Parathyroid adenoma (tissue), 2 donors: ENCODE measurements at regions not wholly inside any gene's neighbourhood (a gene's known extent, or its start where the extent isn't known, plus 50 kb on each side); places are given as distances from the start of the nearest gene placed in this dataset.

Source experiments
- H2AFZ ChIP-seq: fragments of 300-600 bp; sonication (generic); one replicate; pipeline ENCODE4 v1.7.0; 2017; ENCODE audit warnings: antibody characterized with exemption, mild to moderate bottlenecking
- H3K27ac ChIP-seq: fragments of 300-600 bp; sonication (generic); one replicate; pipeline ENCODE4 v1.7.0; 2017
- H3K27me3 ChIP-seq: fragments of 300-600 bp; sonication (generic); one replicate; pipeline ENCODE4 v1.7.0; 2017; ENCODE audit warnings: low read length; ENCODE audit not compliant: control insufficient read depth, insufficient read depth
- H3K36me3 ChIP-seq: fragments of 300-600 bp; sonication (generic); one replicate; pipeline ENCODE4 v1.7.0; 2017; ENCODE audit warnings: low read length; ENCODE audit not compliant: control insufficient read depth, insufficient read depth
- H3K4me1 ChIP-seq: fragments of 300-600 bp; sonication (generic); one replicate; pipeline ENCODE4 v1.7.0; 2017; ENCODE audit warnings: control low read depth
- H3K4me2 ChIP-seq: fragments of 300-600 bp; sonication (generic); one replicate; pipeline ENCODE4 v1.7.0; 2017; ENCODE audit warnings: low read length
- H3K4me3 ChIP-seq: fragments of 300-600 bp; sonication (generic); one replicate; pipeline ENCODE4 v1.7.0; 2017; ENCODE audit warnings: low read depth, low read length
- H3K79me2 ChIP-seq: fragments of 300-600 bp; sonication (generic); one replicate; pipeline ENCODE4 v1.7.0; 2017; ENCODE audit warnings: control low read depth
- H3K9ac ChIP-seq: fragments of 300-600 bp; sonication (generic); one replicate; pipeline ENCODE4 v1.7.0; 2017; ENCODE audit warnings: mild to moderate bottlenecking
- H3K9me3 ChIP-seq: fragments of 300-600 bp; sonication (generic); one replicate; pipeline ENCODE4 v1.7.0; 2017; ENCODE audit warnings: low read length; ENCODE audit not compliant: control insufficient read depth
- TF ChIP-seq, protein P1 (sequence below): fragments of 300-600 bp; sonication (generic); IDR thresholded peaks from one replicate; pipeline ENCODE4 v1.7.0; 2017; ENCODE audit warnings: antibody characterized with exemption, mild to moderate bottlenecking
- donor health status: primary hyperparathyroidism.

DNA sequence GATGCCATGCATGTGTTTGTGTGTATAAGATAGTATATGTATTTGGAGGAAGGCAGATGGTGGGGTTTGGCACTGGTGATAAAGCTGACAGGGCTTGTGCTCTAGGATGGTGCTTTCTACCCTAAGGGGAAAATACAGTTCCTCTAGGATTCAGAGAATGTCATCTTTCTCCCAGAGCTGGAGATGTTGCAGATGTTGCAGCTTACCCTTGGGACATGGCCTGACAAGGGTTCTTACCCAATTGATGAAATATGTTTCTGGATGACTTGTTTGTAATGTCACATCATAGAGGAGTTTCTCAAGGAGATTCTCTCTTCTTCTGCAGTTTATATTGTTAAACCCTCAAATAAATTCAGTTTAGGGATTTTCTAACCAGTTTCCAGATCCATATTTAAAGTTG lies 52.5 kb upstream of the PITX2 start:
- no peaks in the 10 kb centered on the region for H3K9me3 ChIP-seq
- TF ChIP-seq, protein P1, sequence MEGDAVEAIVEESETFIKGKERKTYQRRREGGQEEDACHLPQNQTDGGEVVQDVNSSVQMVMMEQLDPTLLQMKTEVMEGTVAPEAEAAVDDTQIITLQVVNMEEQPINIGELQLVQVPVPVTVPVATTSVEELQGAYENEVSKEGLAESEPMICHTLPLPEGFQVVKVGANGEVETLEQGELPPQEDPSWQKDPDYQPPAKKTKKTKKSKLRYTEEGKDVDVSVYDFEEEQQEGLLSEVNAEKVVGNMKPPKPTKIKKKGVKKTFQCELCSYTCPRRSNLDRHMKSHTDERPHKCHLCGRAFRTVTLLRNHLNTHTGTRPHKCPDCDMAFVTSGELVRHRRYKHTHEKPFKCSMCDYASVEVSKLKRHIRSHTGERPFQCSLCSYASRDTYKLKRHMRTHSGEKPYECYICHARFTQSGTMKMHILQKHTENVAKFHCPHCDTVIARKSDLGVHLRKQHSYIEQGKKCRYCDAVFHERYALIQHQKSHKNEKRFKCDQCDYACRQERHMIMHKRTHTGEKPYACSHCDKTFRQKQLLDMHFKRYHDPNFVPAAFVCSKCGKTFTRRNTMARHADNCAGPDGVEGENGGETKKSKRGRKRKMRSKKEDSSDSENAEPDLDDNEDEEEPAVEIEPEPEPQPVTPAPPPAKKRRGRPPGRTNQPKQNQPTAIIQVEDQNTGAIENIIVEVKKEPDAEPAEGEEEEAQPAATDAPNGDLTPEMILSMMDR, result no peak
- H3K4me3 ChIP-seq, result no peak overlapping the region
- no peaks in the 10 kb centered on the region for H3K4me1 ChIP-seq
- H3K27ac ChIP-seq, result no peak overlapping the region
- H3K27me3 ChIP-seq, result no peaks in the 10 kb centered on the region
- H3K36me3 ChIP-seq, result no peaks in the 10 kb centered on the region
- no peak overlapping the region for H3K9ac ChIP-seq
- no peak overlapping the region for H2AFZ ChIP-seq
- H3K4me2 ChIP-seq, result no peak overlapping the region
- no peaks in the 10 kb centered on the region for H3K79me2 ChIP-seq

DNA sequence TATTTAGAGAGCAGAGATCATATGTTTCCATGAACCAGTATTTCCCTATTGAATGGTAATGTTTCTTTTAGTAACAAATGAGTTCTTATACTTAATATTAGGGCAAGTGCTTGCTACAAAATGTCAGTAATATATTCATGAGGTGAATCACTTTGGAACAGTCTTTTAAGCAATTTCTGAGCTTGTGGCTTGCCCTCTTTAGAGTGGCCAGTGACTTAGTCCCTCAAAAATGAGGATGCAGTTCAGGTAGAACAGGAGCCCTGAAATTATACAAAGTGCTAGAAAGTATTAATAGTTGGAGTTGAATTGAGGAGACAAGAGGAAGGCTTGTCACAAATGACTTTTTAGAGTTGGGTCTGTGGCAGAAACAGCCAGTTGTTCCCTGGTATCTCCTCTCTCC lies 53.4 kb upstream of the PITX2 start:
- Histone ChIP-seq H3K27me3 (no peaks in the 10 kb centered on the region), H3K9me3 (no peaks in the 10 kb centered on the region), H3K27ac (no peak overlapping the region), H3K79me2 (no peaks in the 10 kb centered on the region), H3K9ac (no peak overlapping the region), H3K4me1 (no peaks in the 10 kb centered on the region), H3K36me3 (no peaks in the 10 kb centered on the region), H3K4me2 (no peak overlapping the region), H3K4me3 (no peak overlapping the region), H2AFZ (no peak overlapping the region)
- TF ChIP-seq, protein P1, result no peak

DNA sequence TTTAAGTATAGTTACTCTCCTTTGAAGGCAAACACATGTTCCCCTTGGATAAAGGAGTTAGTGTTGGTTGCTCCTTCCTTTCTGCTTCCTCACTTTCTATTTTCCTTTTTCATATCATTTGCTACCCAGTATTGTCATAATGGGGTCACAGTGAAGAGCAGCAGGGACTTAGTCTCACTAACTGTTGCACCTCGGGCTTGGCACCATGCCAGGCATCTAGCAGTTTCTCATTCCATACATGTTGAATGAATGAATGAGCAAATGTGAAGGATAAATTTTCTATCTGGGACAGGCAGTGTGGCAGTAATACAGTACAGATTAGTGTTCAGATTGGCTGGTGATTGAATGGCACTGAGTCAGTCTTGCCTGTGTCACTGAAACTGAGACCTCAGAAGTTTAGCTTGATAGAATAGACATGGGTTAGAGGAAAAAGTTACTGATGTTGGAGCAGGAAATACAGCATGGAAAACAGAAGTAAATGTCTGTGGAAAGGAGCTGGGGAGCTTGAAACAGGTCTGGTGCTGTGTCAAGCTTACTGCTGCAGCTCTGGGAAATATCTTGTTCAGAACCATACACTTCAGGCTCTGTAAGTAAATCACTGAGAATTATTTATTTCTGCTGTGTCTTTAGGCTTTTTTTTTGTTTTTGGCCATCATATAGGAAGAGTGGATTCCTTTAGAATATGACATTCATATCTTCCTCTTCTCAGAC lies 55.8 kb upstream of the PITX2 start:
- Histone ChIP-seq H3K36me3 (no peaks in the 10 kb centered on the region), H3K27me3 (no peaks in the 10 kb centered on the region), H3K27ac (no peak overlapping the region), H2AFZ (no peak overlapping the region), H3K79me2 (no peaks in the 10 kb centered on the region), H3K4me3 (no peak overlapping the region), H3K9me3 (no peaks in the 10 kb centered on the region), H3K4me1 (no peaks in the 10 kb centered on the region), H3K4me2 (no peak overlapping the region), H3K9ac (no peak overlapping the region)
- TF ChIP-seq, protein P1, result no peak

DNA sequence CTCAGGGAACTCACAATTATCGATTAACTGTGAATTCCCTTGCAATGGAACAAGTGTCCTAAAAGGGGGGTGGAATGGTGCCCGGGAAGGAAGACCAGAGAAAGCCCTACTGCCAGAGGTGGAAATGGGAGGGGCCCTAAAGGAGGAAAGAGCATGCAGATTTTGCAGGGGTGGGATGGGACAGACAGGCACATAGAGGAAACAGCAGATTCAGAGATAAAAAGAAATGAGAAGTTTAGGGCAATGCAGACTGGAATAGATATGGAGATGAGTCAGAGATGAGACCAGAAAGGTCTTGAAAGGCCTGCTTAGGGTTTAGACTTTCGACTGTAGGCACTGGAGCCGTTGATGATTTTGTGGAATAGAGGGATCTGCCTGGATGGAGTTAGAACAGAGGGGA lies 57.4 kb upstream of the PITX2 start:
- Histone ChIP-seq H3K27ac (no peak overlapping the region), H3K4me2 (no peak overlapping the region), H3K79me2 (no peaks in the 10 kb centered on the region), H3K4me3 (no peak overlapping the region), H3K27me3 (no peaks in the 10 kb centered on the region), H2AFZ (no peak overlapping the region), H3K9me3 (no peaks in the 10 kb centered on the region), H3K9ac (no peak overlapping the region), H3K4me1 (no peaks in the 10 kb centered on the region), H3K36me3 (no peaks in the 10 kb centered on the region)
- TF ChIP-seq, protein P1, result no peak

DNA sequence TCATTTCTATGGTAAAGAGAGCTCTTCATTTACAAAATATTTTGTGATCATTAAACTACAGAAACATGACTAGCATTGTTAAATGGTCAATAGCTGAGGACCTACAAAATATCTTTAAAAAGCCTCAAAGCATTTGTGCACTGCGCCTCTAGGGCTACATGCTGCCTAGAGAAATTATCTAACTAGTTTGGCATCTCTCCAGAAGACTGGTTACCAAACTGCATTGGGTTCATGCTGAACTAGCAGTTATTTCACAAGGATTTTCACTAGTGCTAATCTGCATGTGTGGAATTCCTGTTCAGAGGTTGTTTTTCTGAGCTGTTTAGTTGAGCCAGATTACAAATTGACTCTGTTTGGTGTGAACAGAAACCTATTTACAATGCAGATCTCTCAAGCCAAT lies 58.5 kb upstream of the PITX2 start:
- TF ChIP-seq, protein P1, result no peak
- Histone ChIP-seq H3K79me2 (no peaks in the 10 kb centered on the region), H3K27me3 (no peaks in the 10 kb centered on the region), H3K4me2 (no peak overlapping the region), H3K36me3 (no peaks in the 10 kb centered on the region), H3K4me1 (no peaks in the 10 kb centered on the region), H3K27ac (no peak overlapping the region), H3K4me3 (no peak overlapping the region), H3K9me3 (no peaks in the 10 kb centered on the region), H3K9ac (no peak overlapping the region), H2AFZ (no peak overlapping the region)
